GM12874 (cell line): ENCODE measurements at regions not wholly inside any gene's neighbourhood (a gene's known extent, or its start where the extent isn't known, plus 50 kb on each side); places are given as distances from the start of the nearest gene placed in this dataset.

Source experiments
- CTCF ChIP-seq: IDR thresholded peaks from 2 replicates; pipeline ENCODE4 v1.5.1; 2011; ENCODE audit warnings: low read depth, mild to moderate bottlenecking, control low read depth, low read length, moderate library complexity; ENCODE audit not compliant: insufficient read depth

- no peak for TF ChIP-seq CTCF
Observed at GRCh38 chr10:121325490-121326231, 272.6 kb downstream of the FGFR2 start.

- no peak for TF ChIP-seq CTCF
Observed at GRCh38 chr10:121326905-121327304, 271.3 kb downstream of the FGFR2 start.

GRCh38 chr10:121327727-121328126, 270.5 kb downstream of the FGFR2 start:
- no peak for TF ChIP-seq CTCF

GRCh38 chr10:121330563-121330962, 267.7 kb downstream of the FGFR2 start:
- TF ChIP-seq CTCF, result no peak

- TF ChIP-seq CTCF, result no peak
Observed at GRCh38 chr10:121332353-121332752, 265.9 kb downstream of the FGFR2 start.

- no peak for TF ChIP-seq CTCF
Observed at GRCh38 chr10:121332829-121333765, 265.1 kb downstream of the FGFR2 start.

- TF ChIP-seq CTCF, result no peak
Observed at GRCh38 chr10:121335386-121335925, 262.8 kb downstream of the FGFR2 start.
